HG02759 (cell line): ENCODE measurements at regions not wholly inside any gene's neighbourhood (a gene's known extent, or its start where the extent isn't known, plus 50 kb on each side); places are given as distances from the start of the nearest gene placed in this dataset.
"Not testable (repeated sequence)": the region's sequence is repeated elsewhere in the genome, so short reads cannot be mapped to it uniquely, and the experiment has no call there.

Experiments used
- ATAC-seq: cut with Tn5 transposase; IDR thresholded peaks from one replicate; pipeline ENCODE4 v1.9.1; 2021; ENCODE audit warnings: mild to moderate bottlenecking, moderate library complexity; ENCODE audit not compliant: unreplicated experiment

GRCh38 chr15:62495670-62496614, 330.9 kb upstream of the C2CD4B start:
- ATAC-seq = no peak

- no peak for ATAC-seq
Observed at GRCh38 chr15:62497356-62497755, 332.3 kb upstream of the C2CD4B start.

GRCh38 chr15:62498278-62498677, 333.2 kb upstream of the C2CD4B start:
- no peak for ATAC-seq

- no peak for ATAC-seq
Observed at GRCh38 chr15:62498712-62499111, 333.6 kb upstream of the C2CD4B start.

GRCh38 chr15:62500325-62500724, 335.2 kb upstream of the C2CD4B start:
- no peak for ATAC-seq

GRCh38 chr15:62502451-62502850, 337.4 kb upstream of the C2CD4B start:
- ATAC-seq = no peak

- ATAC-seq = no peak
Observed at GRCh38 chr15:62503451-62503850, 338.4 kb upstream of the C2CD4B start.

- no peak for ATAC-seq
Observed at GRCh38 chr15:62505762-62506161, 340.7 kb upstream of the C2CD4B start.

GRCh38 chr15:62506217-62506805, 341.2 kb upstream of the C2CD4B start:
- no peak for ATAC-seq

- no peak for ATAC-seq
Observed at GRCh38 chr15:62509395-62509958, 344.4 kb upstream of the C2CD4B start.

- ATAC-seq = no peak
Observed at GRCh38 chr15:62510791-62511190, 345.7 kb upstream of the C2CD4B start.

GRCh38 chr15:62512904-62513303, 347.8 kb upstream of the C2CD4B start:
- ATAC-seq = no peak

GRCh38 chr15:62513893-62514292, 348.8 kb upstream of the C2CD4B start:
- ATAC-seq = no peak

- ATAC-seq = no peak
Observed at GRCh38 chr15:62515696-62516395, 350.8 kb upstream of the C2CD4B start.

GRCh38 chr15:62517541-62517940, 352.5 kb upstream of the C2CD4B start:
- ATAC-seq = no peak

- ATAC-seq = not testable (repeated sequence)
Observed at GRCh38 chr15:62518666-62519065, 353.6 kb upstream of the C2CD4B start.

GRCh38 chr15:62519900-62520299, 354.8 kb upstream of the C2CD4B start:
- ATAC-seq = no peak

GRCh38 chr15:62520887-62521286, 355.8 kb upstream of the C2CD4B start:
- ATAC-seq = no peak

GRCh38 chr15:62521396-62521795, 356.3 kb upstream of the C2CD4B start:
- ATAC-seq = no peak

GRCh38 chr15:62524848-62525247, 359.8 kb upstream of the C2CD4B start:
- ATAC-seq = no peak

GRCh38 chr15:62527387-62527786, 362.3 kb upstream of the C2CD4B start:
- no peak for ATAC-seq
